ENCODE measurements at regions not wholly inside any gene's neighbourhood (a gene's known extent, or its start where the extent isn't known, plus 50 kb on each side); places are given as distances from the start of the nearest gene placed in this dataset.

DNA sequence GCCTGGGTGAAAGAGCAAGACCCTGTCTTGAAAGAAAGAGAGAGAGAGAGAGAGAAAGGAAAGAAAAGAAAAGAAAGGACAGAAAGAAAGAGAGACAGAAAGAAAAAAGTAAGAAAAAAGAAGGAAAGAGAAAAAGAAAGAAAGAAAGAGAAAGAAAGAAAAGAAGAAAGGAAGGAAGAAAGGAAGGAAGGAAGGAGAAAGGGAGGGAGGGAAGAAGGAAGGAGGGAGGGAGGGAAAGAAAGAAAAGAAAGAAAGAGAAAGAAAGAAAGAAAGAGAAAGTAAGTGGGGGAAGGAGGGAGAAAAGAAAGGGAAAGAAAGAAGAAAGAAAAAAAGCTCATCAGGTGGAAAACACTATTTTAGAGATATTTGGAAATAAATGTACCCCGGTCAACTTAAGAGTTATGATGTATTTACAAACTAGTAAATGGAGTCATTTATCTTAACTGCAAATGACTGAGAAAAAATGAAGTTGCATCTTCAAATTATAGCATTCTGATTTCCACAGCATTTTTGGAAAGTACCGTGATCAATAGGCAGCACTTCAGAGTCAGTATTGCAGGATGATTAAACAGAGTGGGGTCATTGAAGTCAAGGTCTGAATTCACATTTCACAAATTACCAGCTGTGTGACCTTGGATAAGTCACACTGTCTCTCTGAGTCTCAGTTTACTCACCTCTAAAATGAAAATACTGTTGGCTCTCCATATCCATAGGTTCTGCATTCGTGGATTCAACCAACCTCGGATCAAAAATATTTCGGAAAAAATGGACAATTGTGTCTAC is 64.1 kb upstream of the SMAD1 start:
- Histone ChIP-seq H3K9me3 (no peaks in the 10 kb centered on the region), H3K4me3 (no peak overlapping the region), H3K27me3 (no peaks in the 10 kb centered on the region), H3K27ac (no peak overlapping the region), H3K4me1 (no peaks in the 10 kb centered on the region), H3K36me3 (replicated peaks in 1 of 2; ENCODE audit: insufficient read depth in 1 of 2, low read depth in 2 of 2) (no peaks in the 10 kb centered on the region)
- ATAC-seq (no peak), DNase-seq (no peak)
- TF ChIP-seq, protein P1, sequence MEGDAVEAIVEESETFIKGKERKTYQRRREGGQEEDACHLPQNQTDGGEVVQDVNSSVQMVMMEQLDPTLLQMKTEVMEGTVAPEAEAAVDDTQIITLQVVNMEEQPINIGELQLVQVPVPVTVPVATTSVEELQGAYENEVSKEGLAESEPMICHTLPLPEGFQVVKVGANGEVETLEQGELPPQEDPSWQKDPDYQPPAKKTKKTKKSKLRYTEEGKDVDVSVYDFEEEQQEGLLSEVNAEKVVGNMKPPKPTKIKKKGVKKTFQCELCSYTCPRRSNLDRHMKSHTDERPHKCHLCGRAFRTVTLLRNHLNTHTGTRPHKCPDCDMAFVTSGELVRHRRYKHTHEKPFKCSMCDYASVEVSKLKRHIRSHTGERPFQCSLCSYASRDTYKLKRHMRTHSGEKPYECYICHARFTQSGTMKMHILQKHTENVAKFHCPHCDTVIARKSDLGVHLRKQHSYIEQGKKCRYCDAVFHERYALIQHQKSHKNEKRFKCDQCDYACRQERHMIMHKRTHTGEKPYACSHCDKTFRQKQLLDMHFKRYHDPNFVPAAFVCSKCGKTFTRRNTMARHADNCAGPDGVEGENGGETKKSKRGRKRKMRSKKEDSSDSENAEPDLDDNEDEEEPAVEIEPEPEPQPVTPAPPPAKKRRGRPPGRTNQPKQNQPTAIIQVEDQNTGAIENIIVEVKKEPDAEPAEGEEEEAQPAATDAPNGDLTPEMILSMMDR (IDR thresholded peaks at IDR 0.05): no peak
- no peak for TF ChIP-seq POLR2A (IDR thresholded peaks at IDR 0.05)
- 82 to 87% methylated on average over 5 of the region's 5 CpGs for WGBS, 2 donors
- intact Hi-C loops (cut with DNase I): no loop called here

DNA sequence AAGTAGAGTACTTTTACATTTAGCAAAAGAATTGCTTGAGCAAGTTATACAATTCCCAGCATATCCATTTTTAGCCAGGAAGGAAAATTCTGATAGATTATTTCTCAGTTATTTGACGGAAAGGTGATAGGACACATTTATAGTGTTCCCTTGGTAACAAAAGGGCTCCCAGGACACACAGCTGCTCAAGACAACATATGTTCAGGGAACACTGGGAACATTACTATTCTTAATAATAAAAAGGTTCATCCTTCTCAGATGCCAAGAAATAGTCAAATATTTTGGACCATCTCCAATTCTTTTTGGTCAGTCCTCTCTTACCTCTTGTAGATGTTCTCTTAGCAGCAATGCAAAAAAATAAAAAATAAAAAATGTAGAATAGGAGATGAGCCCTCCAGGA is 66.8 kb upstream of the SMAD1 start:
- TF ChIP-seq POLR2A (IDR thresholded peaks at IDR 0.05): no peak
- TF ChIP-seq, protein P1 (IDR thresholded peaks at IDR 0.05): no peak
- no peak for DNase-seq
- no peak for ATAC-seq
- Histone ChIP-seq H3K36me3 (replicated peaks in 1 of 2; ENCODE audit: insufficient read depth in 1 of 2, low read depth in 2 of 2) (no peaks in the 10 kb centered on the region), H3K27ac (no peak overlapping the region), H3K4me3 (no peak overlapping the region), H3K4me1 (no peaks in the 10 kb centered on the region), H3K9me3 (no peaks in the 10 kb centered on the region), H3K27me3 (no peaks in the 10 kb centered on the region)
- 75 to 91% methylated on average over 1 of the region's 1 CpG for WGBS, 2 donors
- intact Hi-C loops (cut with DNase I): no loop called here

DNA sequence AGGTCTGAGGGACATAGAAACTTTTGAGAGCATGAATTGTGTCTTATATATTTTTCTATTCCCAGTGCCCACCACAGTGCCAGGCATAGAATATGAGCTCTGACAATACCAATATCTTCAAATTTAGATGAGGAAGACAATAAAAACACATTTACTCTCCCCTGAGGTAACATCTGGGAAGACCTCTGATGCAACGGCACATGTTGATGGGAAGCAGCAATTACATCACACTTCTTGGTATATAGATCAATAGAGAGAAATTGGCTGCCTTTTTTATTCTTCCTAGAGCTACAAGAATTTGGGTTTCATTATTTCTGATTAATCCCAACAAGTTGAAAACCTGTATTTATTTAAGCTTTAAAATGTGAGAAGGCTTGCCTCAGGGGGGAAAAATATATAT is 67.4 kb upstream of the SMAD1 start:
- TF ChIP-seq, protein P1 (IDR thresholded peaks at IDR 0.05): no peak
- no peak for TF ChIP-seq POLR2A (IDR thresholded peaks at IDR 0.05)
- Histone ChIP-seq H3K4me1 (no peaks in the 10 kb centered on the region), H3K27ac (no peak overlapping the region), H3K27me3 (no peaks in the 10 kb centered on the region), H3K4me3 (no peak overlapping the region), H3K9me3 (no peaks in the 10 kb centered on the region), H3K36me3 (replicated peaks in 1 of 2; ENCODE audit: insufficient read depth in 1 of 2, low read depth in 2 of 2) (no peaks in the 10 kb centered on the region)
- no peak for DNase-seq
- ATAC-seq: no peak
- 84 to 91% methylated on average over 1 of the region's 1 CpG for WGBS, 2 donors
- intact Hi-C loops (cut with DNase I): no loop called here

DNA sequence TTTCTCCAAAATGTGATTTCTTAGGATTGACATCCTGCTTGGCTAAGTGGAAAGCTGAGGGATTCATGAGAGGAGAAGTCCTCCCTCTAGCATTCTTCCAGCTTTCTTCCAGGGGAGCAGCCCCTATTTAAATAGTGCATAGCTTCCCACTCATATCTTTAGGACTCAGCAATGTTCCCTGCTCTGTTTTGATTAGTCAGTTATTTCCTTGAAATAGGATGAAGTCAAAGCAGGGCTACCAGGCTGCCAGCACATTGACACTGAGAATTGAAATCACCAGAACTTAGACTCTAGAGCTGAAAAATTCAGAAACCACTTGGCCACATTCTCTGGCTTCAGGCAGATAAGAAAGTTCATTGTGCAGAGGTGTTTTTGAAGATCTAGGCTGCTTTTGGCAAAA is 74.7 kb upstream of the SMAD1 start:
- intact Hi-C loops (cut with DNase I): no loop called here
- no peak for DNase-seq
- Histone ChIP-seq H3K4me1 (no peaks in the 10 kb centered on the region), H3K9me3 (no peaks in the 10 kb centered on the region), H3K27me3 (no peaks in the 10 kb centered on the region), H3K4me3 (no peak overlapping the region), H3K27ac (no peak overlapping the region), H3K36me3 (replicated peaks in 1 of 2; ENCODE audit: insufficient read depth in 1 of 2, low read depth in 2 of 2) (no peaks in the 10 kb centered on the region)
- TF ChIP-seq POLR2A (IDR thresholded peaks at IDR 0.05): no peak
- TF ChIP-seq, protein P1 (IDR thresholded peaks at IDR 0.05): no peak
- ATAC-seq: no peak

DNA sequence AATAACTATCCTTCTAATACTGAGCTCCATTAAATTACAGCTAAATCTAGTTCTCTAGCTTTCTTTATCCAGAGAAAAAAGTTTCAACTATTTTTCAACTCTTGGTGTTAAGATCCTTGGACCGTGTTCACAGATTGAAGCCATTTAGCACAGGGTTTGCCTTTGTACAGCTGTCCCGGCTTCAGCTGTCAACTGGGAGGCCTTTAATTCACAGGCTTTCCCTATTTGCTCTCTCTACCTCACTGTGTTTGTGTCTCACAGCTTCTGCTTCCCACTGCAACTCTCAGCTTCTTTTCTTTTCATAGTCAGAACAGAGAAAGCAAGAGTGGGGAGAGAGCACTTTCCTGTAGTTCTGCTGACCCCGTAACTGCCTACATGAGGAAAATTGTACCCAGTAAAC is 76.9 kb upstream of the SMAD1 start:
- DNase-seq (no peak), ATAC-seq (no peak)
- Histone ChIP-seq H3K36me3 (replicated peaks in 1 of 2; ENCODE audit: insufficient read depth in 1 of 2, low read depth in 2 of 2) (no peaks in the 10 kb centered on the region), H3K27ac (no peak overlapping the region), H3K9me3 (no peaks in the 10 kb centered on the region), H3K4me3 (no peak overlapping the region), H3K4me1 (no peaks in the 10 kb centered on the region), H3K27me3 (no peaks in the 10 kb centered on the region)
- no peak for TF ChIP-seq POLR2A (IDR thresholded peaks at IDR 0.05)
- TF ChIP-seq, protein P1 (IDR thresholded peaks at IDR 0.05): no peak
- WGBS, 2 donors: 56 to 64% methylated on average over 3 of the region's 3 CpGs
- intact Hi-C loops (cut with DNase I): no loop called here

Measured in body of pancreas (tissue), 4 donors.